NCI-H1436 (cell line): ENCODE measurements at regions not wholly inside any gene's neighbourhood (a gene's known extent, or its start where the extent isn't known, plus 50 kb on each side); places are given as distances from the start of the nearest gene placed in this dataset.

Source experiments
- DNase-seq: peaks from one replicate; lab custom pipeline; 2025; lab: John Stamatoyannopoulos, UW

- no peak for DNase-seq
Measured at GRCh38 chr5:124315741-124316415, 430.6 kb downstream of the ZNF608 start.

GRCh38 chr5:124310453-124310852 lies 436.0 kb downstream of the ZNF608 start:
- no peak for DNase-seq

- DNase-seq: no peak
Measured at GRCh38 chr5:124309241-124309980, 437.0 kb downstream of the ZNF608 start.

GRCh38 chr5:124303366-124303765 lies 443.1 kb downstream of the ZNF608 start:
- DNase-seq: no peak

GRCh38 chr5:124302533-124302932 lies 443.9 kb downstream of the ZNF608 start:
- no peak for DNase-seq

- no peak for DNase-seq
Measured at GRCh38 chr5:124301850-124302249, 444.6 kb downstream of the ZNF608 start.

GRCh38 chr5:124300815-124301621 lies 445.4 kb downstream of the ZNF608 start:
- no peak for DNase-seq

- DNase-seq: no peak
Measured at GRCh38 chr5:124297826-124298225, 448.6 kb downstream of the ZNF608 start.

GRCh38 chr5:124292322-124292855 lies 454.1 kb downstream of the ZNF608 start:
- no peak for DNase-seq

- no peak for DNase-seq
Measured at GRCh38 chr5:124289641-124290311, 456.7 kb downstream of the ZNF608 start.

GRCh38 chr5:124289130-124289529 lies 457.3 kb downstream of the ZNF608 start:
- DNase-seq: no peak

- DNase-seq: no peak
Measured at GRCh38 chr5:124287813-124288212, 458.6 kb downstream of the ZNF608 start.

GRCh38 chr5:124285733-124286132 lies 460.7 kb downstream of the ZNF608 start:
- no peak for DNase-seq

GRCh38 chr5:124285071-124285470 lies 461.4 kb downstream of the ZNF608 start:
- DNase-seq: no peak

- DNase-seq: no peak
Measured at GRCh38 chr5:124283031-124283430, 463.4 kb downstream of the ZNF608 start.

GRCh38 chr5:124280079-124280478 lies 466.4 kb downstream of the ZNF608 start:
- DNase-seq: no peak

GRCh38 chr5:124279146-124279876 lies 467.1 kb downstream of the ZNF608 start:
- DNase-seq: no peak

- no peak for DNase-seq
Measured at GRCh38 chr5:124278636-124279035, 467.8 kb downstream of the ZNF608 start.

GRCh38 chr5:124277767-124278545 lies 468.5 kb downstream of the ZNF608 start:
- no peak for DNase-seq

GRCh38 chr5:124276166-124276565 lies 470.3 kb downstream of the ZNF608 start:
- DNase-seq: no peak
